ENCODE measurements at regions not wholly inside any gene's neighbourhood (a gene's known extent, or its start where the extent isn't known, plus 50 kb on each side); places are given as distances from the start of the nearest gene placed in this dataset.
"Not testable (repeated sequence)": the region's sequence is repeated elsewhere in the genome, so short reads cannot be mapped to it uniquely, and the experiment has no call there.

- no peak for DNase-seq
Observed at GRCh38 chr6:86030875-86031274, 388.2 kb upstream of the SYNCRIP start.

GRCh38 chr6:86028776-86029175 lies 386.1 kb upstream of the SYNCRIP start:
- DNase-seq = no peak

GRCh38 chr6:86026890-86027289 lies 384.2 kb upstream of the SYNCRIP start:
- DNase-seq = not testable (repeated sequence)

DNA sequence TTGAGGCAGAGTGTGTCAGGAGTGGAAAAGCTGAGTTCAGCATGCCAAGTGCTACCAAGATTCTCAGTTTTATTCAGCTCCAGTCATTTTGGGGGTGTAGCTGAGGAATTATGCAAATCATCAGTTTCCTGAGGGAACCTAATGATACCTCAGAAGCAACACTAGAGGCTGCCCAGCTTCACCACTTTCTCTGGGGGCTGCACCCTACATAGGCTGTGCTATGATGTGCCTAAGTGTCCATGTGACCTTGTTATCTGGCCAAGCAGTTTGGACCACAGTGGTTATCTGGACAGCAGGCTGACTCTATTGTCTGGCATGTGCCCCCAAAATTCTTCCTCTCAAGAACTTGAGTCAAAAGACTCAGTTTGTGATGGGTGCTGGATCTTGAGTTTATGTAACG lies 374.6 kb upstream of the SYNCRIP start:
- no peak for DNase-seq

DNA sequence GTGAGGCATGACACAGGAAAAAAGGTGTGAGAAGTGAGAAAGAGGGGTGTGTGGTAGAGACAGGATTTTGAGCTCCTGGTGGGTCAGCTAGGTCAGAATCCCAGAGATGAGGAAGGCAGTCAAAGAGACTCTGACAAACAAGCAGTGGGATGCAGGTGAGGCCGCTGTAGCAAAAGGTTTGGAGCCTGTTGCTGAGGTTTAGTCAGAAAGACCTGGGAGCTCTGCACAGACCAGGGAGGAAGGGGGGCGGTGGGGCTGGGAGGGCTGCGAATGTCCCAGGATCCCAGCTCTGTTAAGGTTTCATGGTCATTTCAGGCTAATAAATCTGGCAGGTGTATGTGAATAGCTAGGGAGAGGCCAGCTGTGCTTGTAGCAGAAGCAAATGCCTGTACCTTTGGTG lies 373.9 kb upstream of the SYNCRIP start:
- DNase-seq = no peak

DNA sequence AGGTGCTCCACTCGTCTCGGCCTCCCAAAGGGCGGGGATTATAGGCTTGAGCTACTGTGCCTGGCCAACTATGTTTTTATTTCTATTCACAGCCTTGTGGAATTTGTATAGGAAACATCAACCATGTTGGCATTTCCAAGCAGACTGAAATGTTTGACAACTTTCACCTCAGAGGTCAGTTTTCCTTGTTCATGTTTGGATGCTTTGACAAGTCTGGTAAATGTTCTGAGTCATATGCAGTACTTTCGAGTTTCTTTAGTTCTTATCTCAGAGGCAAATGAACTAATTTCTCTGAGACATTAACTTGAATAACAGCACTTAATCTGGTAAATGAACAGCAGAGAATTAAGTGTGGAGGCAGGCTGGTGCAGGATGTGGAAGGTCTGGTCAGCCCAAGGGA lies 373.4 kb upstream of the SYNCRIP start:
- DNase-seq = no peak

DNA sequence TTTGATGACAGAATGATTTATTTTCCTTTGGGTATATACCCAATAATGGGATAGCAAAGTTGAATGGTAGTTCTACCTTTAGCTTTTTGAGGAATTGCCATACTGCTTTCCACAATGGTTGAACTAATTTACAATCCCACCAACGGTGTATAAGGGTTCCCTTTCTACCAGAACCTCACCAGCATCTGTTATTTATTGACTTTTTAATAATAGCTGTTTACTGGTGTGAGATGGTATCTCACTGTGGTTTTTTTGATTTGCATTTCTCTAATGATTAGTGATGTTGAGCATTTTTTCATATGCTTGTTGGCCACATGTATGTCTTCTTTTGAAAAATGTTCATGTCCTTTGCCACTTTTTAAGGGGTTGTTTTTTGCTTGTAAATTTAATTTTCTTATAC lies 370.3 kb upstream of the SYNCRIP start:
- not testable (repeated sequence) for DNase-seq

DNA sequence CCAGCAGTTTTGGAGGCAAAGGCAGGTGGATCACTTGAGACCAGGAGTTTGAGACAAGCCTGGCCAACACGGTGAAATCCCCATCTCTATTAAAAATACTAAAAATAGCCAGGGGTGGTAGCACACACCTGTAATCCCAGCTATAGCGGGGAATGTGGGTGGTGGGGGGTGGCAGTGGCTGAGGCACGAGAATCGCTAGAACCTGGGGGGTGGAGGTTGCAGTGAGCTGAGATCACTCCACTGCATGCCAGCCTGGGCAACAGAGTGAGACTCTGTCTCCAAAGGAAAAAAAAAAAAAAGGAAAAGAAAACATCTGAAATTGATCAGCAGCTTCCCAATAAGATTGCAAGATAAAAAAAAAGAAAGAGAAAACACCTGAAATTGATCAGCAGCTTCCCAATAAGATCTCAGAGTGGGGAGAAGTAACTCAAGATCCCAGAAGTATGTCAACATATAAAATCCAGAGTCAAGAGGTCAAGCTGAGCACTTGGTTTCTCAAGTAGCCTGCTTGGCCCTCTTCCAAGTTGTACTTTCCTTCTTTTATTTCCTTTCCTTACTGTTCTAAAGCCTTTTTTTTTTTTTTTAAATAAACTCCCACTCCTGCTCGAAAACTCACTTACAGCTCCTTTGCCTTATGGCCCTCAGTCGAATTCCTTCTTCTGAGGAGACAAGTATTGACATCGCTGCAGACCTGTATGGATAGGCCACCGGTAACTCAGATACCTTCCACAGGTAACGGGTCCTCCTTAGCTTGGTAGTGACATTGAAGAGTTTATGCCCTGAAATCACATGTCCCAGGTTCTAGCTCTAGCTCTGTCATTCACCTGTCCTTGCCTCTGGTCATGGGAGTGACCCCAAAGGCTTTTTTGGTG lies 368.5 kb upstream of the SYNCRIP start:
- DNase-seq = no peak

- no peak for DNase-seq
Observed at GRCh38 chr6:85997206-85997605, 354.5 kb upstream of the SYNCRIP start.

DNA sequence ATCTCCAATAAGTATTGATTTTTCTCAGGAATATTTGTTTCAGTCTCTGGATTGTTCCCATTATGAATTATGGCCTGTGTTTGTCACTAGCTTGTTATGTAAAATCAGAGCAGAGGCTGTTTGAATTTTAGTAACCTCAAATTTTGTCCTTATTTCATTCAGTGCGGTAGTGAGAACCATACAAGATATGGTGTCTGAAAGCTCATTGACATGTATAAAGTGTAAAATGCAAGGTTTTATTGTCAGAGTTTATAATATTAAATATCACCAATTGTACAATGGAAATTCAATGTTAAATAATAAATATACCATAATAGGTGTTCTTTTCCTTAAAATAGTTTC lies 353.3 kb upstream of the SYNCRIP start:
- DNase-seq = no peak

DNA sequence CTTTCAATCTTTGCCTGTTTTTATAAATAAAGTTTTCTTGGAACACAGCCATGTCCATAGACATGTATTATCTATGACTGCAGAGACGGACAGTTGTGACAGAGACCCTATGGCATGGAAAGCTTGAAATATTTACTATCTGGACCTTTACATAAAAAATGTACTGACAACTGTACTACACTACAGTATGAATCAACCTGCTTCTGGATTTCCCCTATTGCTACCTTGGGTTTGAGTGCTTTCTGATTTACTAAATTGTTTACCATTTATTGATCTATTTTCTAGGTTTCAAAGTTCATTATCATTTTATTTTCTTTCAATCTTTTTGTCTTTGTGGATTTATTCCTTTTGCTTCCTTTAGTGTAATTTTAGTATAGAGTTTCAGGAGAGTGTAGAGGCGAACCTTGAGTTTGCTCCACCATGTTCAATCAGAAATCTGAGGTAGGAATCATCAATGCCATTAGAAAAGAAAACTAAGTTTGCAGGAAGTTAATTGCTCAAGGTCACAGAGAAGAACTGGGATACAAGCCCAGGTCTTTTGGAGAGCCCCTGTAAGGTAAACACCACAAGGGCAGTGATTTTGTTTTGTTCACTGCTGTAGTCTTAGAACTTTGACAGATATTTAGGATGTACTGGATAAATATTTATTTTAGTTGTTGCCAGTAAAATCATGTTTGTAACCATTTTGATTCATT lies 352.8 kb upstream of the SYNCRIP start:
- DNase-seq = no peak

DNA sequence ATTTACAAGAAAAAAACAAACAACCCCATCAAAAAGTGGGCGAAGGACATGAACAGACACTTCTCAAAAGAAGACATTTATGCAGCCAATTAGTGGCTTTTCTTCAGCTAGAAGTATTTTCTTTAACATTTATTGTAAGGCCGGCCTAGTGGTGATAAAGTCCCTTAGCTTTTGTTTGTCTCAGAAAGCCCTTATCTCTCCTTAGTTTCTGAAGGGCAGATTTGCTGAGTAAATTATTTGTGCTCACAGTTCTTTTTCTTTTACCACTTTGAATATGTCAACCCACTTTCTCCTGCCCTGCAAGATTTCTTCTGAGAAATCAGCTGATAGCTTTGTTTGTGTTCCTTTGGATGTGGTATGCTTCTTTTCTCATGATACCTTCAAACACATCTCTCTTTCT lies 344.0 kb upstream of the SYNCRIP start:
- DNase-seq = no peak

DNA sequence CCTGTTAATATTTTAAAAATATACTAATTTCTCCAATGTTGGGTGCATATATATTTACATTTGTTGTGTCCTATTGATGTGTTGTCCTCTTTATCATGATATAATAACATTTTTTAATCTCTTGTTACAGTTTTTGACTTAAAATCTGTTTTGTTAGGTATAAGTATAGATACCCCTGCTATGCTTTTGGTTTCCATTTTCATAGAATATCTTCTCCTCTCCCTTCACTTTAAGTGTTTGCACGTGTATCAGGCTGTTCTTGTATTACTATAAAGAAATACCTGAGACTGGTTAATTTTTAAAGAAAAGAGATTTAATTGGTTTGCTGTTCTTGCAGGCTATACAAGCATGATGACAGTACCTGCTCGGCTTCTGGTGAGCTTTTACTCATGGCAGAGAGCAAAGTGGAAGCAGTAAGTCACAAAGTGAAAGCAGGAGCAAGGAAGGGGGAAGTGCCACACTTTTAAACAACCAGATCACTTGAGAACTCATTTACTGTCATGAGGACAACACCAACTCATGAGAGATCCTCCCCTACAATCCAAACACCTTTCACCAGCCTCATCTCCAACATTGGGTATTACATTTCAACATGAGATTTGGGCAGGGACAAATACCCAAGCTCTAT lies 340.5 kb upstream of the SYNCRIP start:
- DNase-seq = no peak

- no peak for DNase-seq
Observed at GRCh38 chr6:85977661-85978060, 335.0 kb upstream of the SYNCRIP start.

DNA sequence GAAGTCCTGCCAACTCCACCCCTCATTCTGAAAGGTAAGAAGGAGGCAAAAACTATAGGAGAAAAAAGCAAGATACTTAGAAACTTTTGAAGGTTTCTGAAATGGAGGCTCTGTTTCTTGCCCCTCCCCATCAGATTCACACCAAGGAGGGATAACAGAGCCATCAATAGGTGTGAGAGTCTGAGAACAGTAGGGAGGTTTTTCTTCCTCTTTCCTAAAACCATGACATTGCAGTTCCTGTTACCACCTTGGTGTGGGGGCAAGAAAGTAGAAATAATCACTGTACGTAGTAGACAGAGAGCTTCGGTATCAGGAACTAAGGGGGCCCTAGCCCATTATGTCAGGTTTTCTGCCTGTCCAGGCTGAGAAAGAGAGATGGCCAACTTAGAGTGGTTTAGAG lies 333.3 kb upstream of the SYNCRIP start:
- no peak for DNase-seq

- DNase-seq = no peak
Observed at GRCh38 chr6:85971238-85971637, 328.6 kb upstream of the SYNCRIP start.

- DNase-seq = no peak
Observed at GRCh38 chr6:85966828-85967227, 324.1 kb upstream of the SYNCRIP start.

- no peak for DNase-seq
Observed at GRCh38 chr6:85961746-85962145, 319.1 kb upstream of the SYNCRIP start.

GRCh38 chr6:85961125-85961524 lies 318.4 kb upstream of the SYNCRIP start:
- no peak for DNase-seq

DNA sequence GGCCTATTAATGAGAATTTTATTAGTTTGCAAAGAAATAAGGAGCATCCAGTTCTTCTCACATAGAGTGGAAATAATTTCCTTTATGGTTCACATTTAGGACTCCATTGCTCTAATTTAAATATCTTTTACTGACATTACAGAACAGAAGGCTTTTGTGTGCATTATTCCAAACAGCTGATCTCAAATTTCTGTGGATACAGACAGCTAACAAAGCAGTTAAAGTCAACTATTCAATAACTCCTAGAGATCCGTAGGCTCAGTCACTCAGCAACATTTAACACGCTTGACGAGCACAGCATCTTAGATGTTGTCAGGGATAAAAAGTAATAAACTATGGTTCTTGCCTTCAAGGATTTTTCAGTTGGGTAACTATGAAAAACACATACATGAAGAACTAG lies 305.8 kb upstream of the SYNCRIP start:
- no peak for DNase-seq

GRCh38 chr6:85945459-85946185 lies 302.9 kb upstream of the SYNCRIP start:
- no peak for DNase-seq

DNA sequence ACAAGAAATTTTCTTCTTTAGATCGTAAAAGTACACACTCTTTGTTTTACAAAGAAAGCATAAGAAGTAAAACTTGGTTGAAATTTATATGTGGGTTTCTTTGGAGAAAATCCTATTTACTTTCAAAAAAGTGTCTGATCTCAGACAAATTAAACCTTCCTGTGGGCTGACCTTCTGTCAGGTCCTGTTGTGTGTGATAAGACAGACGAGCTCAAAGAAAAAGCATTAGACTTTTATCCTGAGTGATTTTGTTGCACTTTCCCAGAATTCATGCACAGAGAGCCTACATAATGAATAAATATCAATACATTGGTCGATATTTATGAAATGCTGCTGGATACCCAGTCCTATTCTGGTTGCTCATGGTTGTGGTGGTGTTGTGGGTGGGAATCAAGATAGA lies 302.1 kb upstream of the SYNCRIP start:
- no peak for DNase-seq

DNA sequence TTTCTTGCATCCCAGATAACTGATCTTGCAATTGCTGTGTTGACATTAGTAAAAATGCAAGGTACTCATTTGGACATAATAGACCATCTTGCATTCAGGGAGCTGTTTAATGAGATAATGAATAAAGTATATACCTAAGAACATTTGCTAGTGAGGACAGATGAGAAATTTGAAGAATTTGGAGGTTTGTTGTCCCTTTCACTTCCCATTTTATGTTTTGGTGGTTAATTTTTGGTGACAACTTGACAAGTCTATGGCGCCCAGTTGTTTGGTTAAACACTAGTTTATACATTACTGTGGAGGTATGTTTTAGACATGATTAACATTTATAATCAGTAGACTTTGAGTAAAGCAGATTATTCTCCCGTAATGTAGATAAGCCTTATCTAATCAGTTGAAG lies 300.2 kb upstream of the SYNCRIP start:
- no peak for DNase-seq
